K562 (cell line): ENCODE measurements at regions not wholly inside any gene's neighbourhood (a gene's known extent, or its start where the extent isn't known, plus 50 kb on each side); places are given as distances from the start of the nearest gene placed in this dataset.
A peak's percentile ranks its signal among the peaks of the same experiment; 100 is the strongest.

Experiments used
- ATAC-seq: fragments of 200-7000 bp; cut with Tn5 transposase; 3 replicates; pipeline ENCODE4 v1.9.1; 2020; ENCODE audit warnings: moderate library complexity
- BruUV-seq: library from RNA; stranded (reverse); fragments of 400-500 nt; replicated peaks from 2 replicates; lab custom pipeline; 2021; lab: Mats Ljungman, UMichigan
- CTCF ChIA-PET: fragments of 300-600 bp; formaldehyde crosslinking; extraction: SDS; loops from one replicate; lab custom pipeline; 2021; ENCODE audit warnings: low intra/inter-chr PET ratio; lab: Yijun Ruan, JAX
- POLR2A ChIA-PET: fragments of 300-600, 350-650 bp; sonication (Branson Sonifier 250); formaldehyde crosslinking; extraction: SDS; loops from one replicate; lab custom pipeline; 2021; ENCODE audit warnings: antibody characterized with exemption, inconsistent platforms; lab: Yijun Ruan, JAX
- DNase-seq, 4 experiments: peaks; one replicate each; pipeline versions ENCODE4 v3.0.0 to v3.0.0-alpha.2; 2011 to 2018; ENCODE audit warnings: low spot score in 3 of 4, mixed read lengths in 3 of 4; ENCODE audit errors: extremely low read depth in 1 of 4
- FAIRE-seq: peaks from 2 replicates; lab custom pipeline; 2011; peaks lifted over from hg19 to GRCh38; lab: Jason Lieb, UNC
- H2AFZ ChIP-seq: 2 replicates; pipeline ENCODE4 v1.6.0; 2011; ENCODE audit warnings: low read depth, low read length, control low read depth, inconsistent platforms
- H3K27ac ChIP-seq: fragments of 200-600 bp; 3 replicates; pipeline ENCODE4 v1.8.0; 2011; ENCODE audit warnings: low read depth, mild to moderate bottlenecking, control low read depth, inconsistent platforms, low read length, moderate library complexity, mixed read lengths; ENCODE audit errors: extremely low read depth
- H3K27me3 ChIP-seq, 2 experiments: fragments of 300-600 bp in 1 of 2; 2 replicates in 1 of 2; 3 replicates in 1 of 2; pipeline versions ENCODE4 v1.6.0 to v1.8.0; 2011; ENCODE audit warnings: inconsistent platforms in 2 of 2, low read length in 2 of 2, mild to moderate bottlenecking in 1 of 2, mixed read lengths in 1 of 2, moderate library complexity in 1 of 2; ENCODE audit not compliant: control insufficient read depth in 2 of 2, insufficient read depth in 2 of 2
- H3K36me3 ChIP-seq: fragments of 300-600 bp; 3 replicates; pipeline ENCODE4 v1.8.0; 2011; ENCODE audit warnings: mild to moderate bottlenecking, low read length, inconsistent platforms; ENCODE audit not compliant: control insufficient read depth, insufficient read depth
- H3K4me1 ChIP-seq, 2 experiments: fragments of 200-600 bp in 1 of 2; replicated peaks in 1 of 2; 2 replicates in 1 of 2; 3 replicates in 1 of 2; pipeline versions ENCODE4 v1.5.1 to v1.8.0; 2011; ENCODE audit warnings: inconsistent platforms in 2 of 2, low read length in 2 of 2, mild to moderate bottlenecking in 1 of 2, mixed read lengths in 1 of 2, moderate library complexity in 1 of 2; ENCODE audit not compliant: control insufficient read depth in 2 of 2, insufficient read depth in 2 of 2
- H3K4me2 ChIP-seq: 2 replicates; pipeline ENCODE4 v1.6.1; 2011; ENCODE audit warnings: low read length, control low read depth, inconsistent platforms, mixed read lengths; ENCODE audit not compliant: insufficient read depth
- H3K4me3 ChIP-seq: fragments of 200-600 bp; sonication (generic), shearing (Covaris generic); 2 replicates; pipeline ENCODE4 v1.5.1; 2016; ENCODE audit warnings: control low read depth, inconsistent platforms
- H3K79me2 ChIP-seq: fragments of 200-600 bp; 3 replicates; pipeline ENCODE4 v1.8.0; 2011; ENCODE audit warnings: low read length, inconsistent platforms; ENCODE audit not compliant: control insufficient read depth, insufficient read depth
- H3K9ac ChIP-seq, 2 experiments: 2 replicates each; pipeline versions ENCODE4 v1.6.0 to v1.6.1; 2011; ENCODE audit warnings: low read depth in 2 of 2, low read length in 2 of 2, control low read depth in 1 of 2, inconsistent platforms in 1 of 2, mild to moderate bottlenecking in 1 of 2, mixed read lengths in 1 of 2; ENCODE audit not compliant: insufficient read depth in 1 of 2
- H3K9me1 ChIP-seq: one replicate; pipeline ENCODE4 v1.6.0; 2011; ENCODE audit warnings: inconsistent platforms, mild to moderate bottlenecking, low read length, moderate library complexity; ENCODE audit not compliant: control insufficient read depth, insufficient read depth
- H3K9me3 ChIP-seq: replicated peaks from 2 replicates; pipeline ENCODE4 v1.5.1; 2011; ENCODE audit warnings: low read depth, low read length, inconsistent platforms; ENCODE audit not compliant: control insufficient read depth, insufficient read depth
- H4K20me1 ChIP-seq: replicated peaks from 2 replicates; pipeline ENCODE4 v1.6.1; 2011; ENCODE audit warnings: low read length, inconsistent platforms, mixed read lengths; ENCODE audit not compliant: control insufficient read depth, insufficient read depth
- C11orf30 ChIP-seq: fragments of 450-650 bp; IDR thresholded peaks from 2 replicates; pipeline ENCODE4 v1.6.1; 2016; ENCODE audit warnings: low read depth, mild to moderate bottlenecking
- KDM1A ChIP-seq, 2 experiments: fragments of 450-650 bp; IDR thresholded peaks; 2 replicates each; pipeline ENCODE4 v1.6.1; 2016; ENCODE audit warnings: mild to moderate bottlenecking in 2 of 2
- MAFF ChIP-seq: IDR thresholded peaks from 2 replicates; pipeline ENCODE4 v1.6.1; 2012; ENCODE audit warnings: low read length, improper control_type of control experiment
- NR3C1 ChIP-seq: sonication (generic); formaldehyde crosslinking; IDR thresholded peaks from 2 replicates; pipeline ENCODE4 v1.8.1; 2022; ENCODE audit warnings: missing genetic modification reagents
- PTBP1 ChIP-seq: fragments of 200-400 bp; formaldehyde crosslinking; IDR thresholded peaks from 2 replicates; pipeline ENCODE4 v1.6.1; 2017; ENCODE audit warnings: low read depth, low read length
- RAD21 ChIP-seq, 2 experiments: fragments of 250-450 bp in 1 of 2; fragments of 450-650 bp in 1 of 2; sonication (Bioruptor Pico) in 1 of 2; formaldehyde crosslinking in 1 of 2; IDR thresholded peaks in 1 of 2; conservative IDR thresholded peaks in 1 of 2; 2 replicates each; pipeline versions ENCODE4 v1.4.0 to v1.8.0; 2020 to 2022; ENCODE audit warnings: mild to moderate bottlenecking in 2 of 2, moderate library complexity in 1 of 2
- SMARCC2 ChIP-seq: fragments of 450-650 bp; IDR thresholded peaks from 2 replicates; pipeline ENCODE4 v1.6.1; 2017; ENCODE audit warnings: antibody characterized with exemption, moderate library complexity, mild to moderate bottlenecking, low read depth
- SRSF3 ChIP-seq: fragments of 200-400 bp; formaldehyde crosslinking; IDR thresholded peaks from 2 replicates; pipeline ENCODE4 v1.6.1; 2016; ENCODE audit warnings: mild to moderate bottlenecking, low read length, moderate library complexity; ENCODE audit not compliant: insufficient read depth
- STAT5A ChIP-seq: IDR thresholded peaks from 2 replicates; pipeline ENCODE4 v1.6.1; 2012; ENCODE audit warnings: low read length, inconsistent platforms, borderline replicate concordance
- ZFP36 ChIP-seq: fragments of 150-350 bp; IDR thresholded peaks from 2 replicates; pipeline ENCODE4 v1.6.1; 2018; ENCODE audit warnings: low read length, low read depth; ENCODE audit not compliant: partially characterized antibody
- ZKSCAN1 ChIP-seq: fragments of 150-350 bp; IDR thresholded peaks from 2 replicates; pipeline ENCODE4 v1.6.1; 2016; ENCODE audit warnings: low read depth, low read length
- ZNF140 ChIP-seq: fragments of 250-450 bp; sonication (Bioruptor Pico); IDR thresholded peaks from 2 replicates; pipeline ENCODE4 v1.8.0; 2021; ENCODE audit warnings: moderate library complexity, mild to moderate bottlenecking, inconsistent platforms
- ZNF274 ChIP-seq: IDR thresholded peaks from 2 replicates; pipeline ENCODE4 v1.6.1; 2011; ENCODE audit warnings: low read depth, mild to moderate bottlenecking, low read length, moderate library complexity, borderline replicate concordance
- ZNF316 ChIP-seq: fragments of 450-650 bp; IDR thresholded peaks from 2 replicates; pipeline ENCODE4 v1.6.1; 2016
- WGBS: fragments of 100-300 bp; shearing (Covaris generic); methylation state at CpG from one replicate; pipeline ENCODE4 v1.1.6; 2016; ENCODE audit warnings: low coverage, mixed read lengths; ENCODE audit not compliant: insufficient coverage; ENCODE audit errors: missing lambda C conversion rate; 5-methylcytosine and 5-hydroxymethylcytosine counted together
- in situ Hi-C: fragments of 300-500 bp; cut with MboI; formaldehyde crosslinking; loops from 4 replicates; pipeline ENCODE4 v1.15.0; 2018; ENCODE audit warnings: inconsistent platforms, mixed read lengths
- intact Hi-C: fragments of 100-400 bp; cut with micrococcal nuclease; formaldehyde crosslinking; loops from 2 replicates; pipeline ENCODE4 v1.14.2; 2022
- TF ChIP-seq, protein P1 (sequence below): fragments of 450-650 bp; IDR thresholded peaks from 2 replicates; pipeline ENCODE4 v1.6.1; 2018; ENCODE audit warnings: mild to moderate bottlenecking, low read depth; ENCODE audit not compliant: partially characterized antibody
- TF ChIP-seq, protein P2 (sequence below): fragments of 250-450 bp; sonication (Bioruptor Pico); IDR thresholded peaks from 2 replicates; pipeline ENCODE4 v1.8.0; 2022; ENCODE audit warnings: inconsistent platforms

DNA sequence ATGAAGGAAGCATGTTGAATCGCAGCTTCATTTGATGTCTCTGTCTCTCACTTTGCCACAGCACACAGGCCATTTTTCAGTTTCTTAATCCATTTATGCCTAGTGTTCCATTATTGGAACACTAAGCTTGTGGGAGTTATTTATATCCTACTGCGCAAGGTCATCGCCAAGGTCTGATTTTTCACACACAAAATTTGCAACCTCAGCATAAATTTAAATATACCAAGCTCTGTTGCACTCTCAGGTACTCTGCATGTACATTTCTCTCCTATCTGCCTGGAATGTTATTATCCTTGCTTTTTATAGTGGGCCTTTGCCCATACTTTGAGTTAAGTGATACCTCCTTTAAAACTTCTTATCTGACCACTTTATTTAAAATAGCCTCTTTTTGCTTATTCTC, 519.2 kb upstream of the TOM1L1 start (continued):
- TF ChIP-seq ZNF140 (CRISPR knock-in tag) (no peak), KDM1A (IDR thresholded peaks at IDR 0.05) (no peak), MAFF (peak; percentile 93), NR3C1 (CRISPR knock-in tag) (no peak), ZFP36 (no peak), SRSF3 (no peak), C11orf30 (peak; percentile 58), PTBP1 (no peak), ZNF316 (peak; percentile 81)
- TF ChIP-seq, protein P1, sequence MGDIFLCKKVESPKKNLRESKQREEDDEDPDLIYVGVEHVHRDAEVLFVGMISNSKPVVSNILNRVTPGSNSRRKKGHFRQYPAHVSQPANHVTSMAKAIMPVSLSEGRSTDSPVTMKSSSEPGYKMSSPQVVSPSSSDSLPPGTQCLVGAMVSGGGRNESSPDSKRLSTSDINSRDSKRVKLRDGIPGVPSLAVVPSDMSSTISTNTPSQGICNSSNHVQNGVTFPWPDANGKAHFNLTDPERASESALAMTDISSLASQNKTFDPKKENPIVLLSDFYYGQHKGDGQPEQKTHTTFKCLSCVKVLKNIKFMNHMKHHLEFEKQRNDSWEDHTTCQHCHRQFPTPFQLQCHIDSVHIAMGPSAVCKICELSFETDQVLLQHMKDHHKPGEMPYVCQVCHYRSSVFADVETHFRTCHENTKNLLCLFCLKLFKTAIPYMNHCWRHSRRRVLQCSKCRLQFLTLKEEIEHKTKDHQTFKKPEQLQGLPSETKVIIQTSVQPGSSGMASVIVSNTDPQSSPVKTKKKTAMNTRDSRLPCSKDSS = no peak

DNA sequence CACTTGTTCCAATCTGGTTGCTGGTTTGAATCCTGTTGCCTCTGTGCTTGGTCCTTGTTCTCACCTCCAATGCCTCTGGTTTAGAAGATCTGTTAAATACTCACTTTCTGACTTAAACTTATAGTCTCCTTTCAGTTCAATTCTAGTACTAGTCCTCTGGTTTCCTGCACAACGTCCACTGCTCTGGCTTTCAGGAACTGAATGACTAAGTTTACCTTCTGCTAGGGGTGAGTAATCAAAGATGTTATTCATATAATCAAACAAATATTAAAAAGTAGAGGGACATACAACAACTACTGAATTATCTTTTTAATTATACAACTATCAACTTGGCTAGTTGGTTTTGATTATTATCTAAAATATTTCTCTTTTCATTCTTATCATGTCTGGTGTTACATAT, 496.4 kb upstream of the TOM1L1 start:
- Histone ChIP-seq H3K36me3 (no peaks in the 10 kb centered on the region), H3K4me2 (no peak overlapping the region), H3K9ac (no peak overlapping the region), H3K4me1 (no peaks in the 10 kb centered on the region), H3K79me2 (no peaks in the 10 kb centered on the region), H3K9me1 (no peaks in the 10 kb centered on the region), H3K9me3 (no peaks in the 10 kb centered on the region), H3K27ac (no peak overlapping the region), H3K27me3 (no peaks in the 10 kb centered on the region), H2AFZ (no peak overlapping the region), H3K4me3 (no peak overlapping the region), H4K20me1 (no peaks in the 10 kb centered on the region)
- in situ Hi-C loops = no loop called here
- FAIRE-seq (no peak), DNase-seq (no peak), ATAC-seq (no peak)
- CTCF ChIA-PET = no interaction called here
- POLR2A ChIA-PET = no interaction called here
- 0% methylated on average over 1 of the region's 1 CpG for WGBS
- no TSS peak for BruUV-seq
- intact Hi-C loops = no loop called here
- TF ChIP-seq, protein P2, sequence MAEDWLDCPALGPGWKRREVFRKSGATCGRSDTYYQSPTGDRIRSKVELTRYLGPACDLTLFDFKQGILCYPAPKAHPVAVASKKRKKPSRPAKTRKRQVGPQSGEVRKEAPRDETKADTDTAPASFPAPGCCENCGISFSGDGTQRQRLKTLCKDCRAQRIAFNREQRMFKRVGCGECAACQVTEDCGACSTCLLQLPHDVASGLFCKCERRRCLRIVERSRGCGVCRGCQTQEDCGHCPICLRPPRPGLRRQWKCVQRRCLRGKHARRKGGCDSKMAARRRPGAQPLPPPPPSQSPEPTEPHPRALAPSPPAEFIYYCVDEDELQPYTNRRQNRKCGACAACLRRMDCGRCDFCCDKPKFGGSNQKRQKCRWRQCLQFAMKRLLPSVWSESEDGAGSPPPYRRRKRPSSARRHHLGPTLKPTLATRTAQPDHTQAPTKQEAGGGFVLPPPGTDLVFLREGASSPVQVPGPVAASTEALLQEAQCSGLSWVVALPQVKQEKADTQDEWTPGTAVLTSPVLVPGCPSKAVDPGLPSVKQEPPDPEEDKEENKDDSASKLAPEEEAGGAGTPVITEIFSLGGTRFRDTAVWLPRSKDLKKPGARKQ (CRISPR knock-in tag) = no peak
- no peak for TF ChIP-seq STAT5A
- no peak for TF ChIP-seq ZNF274
- no peak for TF ChIP-seq SMARCC2
- no peak for TF ChIP-seq ZKSCAN1
- no peak for TF ChIP-seq RAD21 (CRISPR knock-in tag; conservative IDR thresholded peaks at IDR 0.05 in 1 of 2, IDR thresholded peaks at IDR 0.05 in 1 of 2)
